ENCODE measurements at regions not wholly inside any gene's neighbourhood (a gene's known extent, or its start where the extent isn't known, plus 50 kb on each side); places are given as distances from the start of the nearest gene placed in this dataset.

DNA sequence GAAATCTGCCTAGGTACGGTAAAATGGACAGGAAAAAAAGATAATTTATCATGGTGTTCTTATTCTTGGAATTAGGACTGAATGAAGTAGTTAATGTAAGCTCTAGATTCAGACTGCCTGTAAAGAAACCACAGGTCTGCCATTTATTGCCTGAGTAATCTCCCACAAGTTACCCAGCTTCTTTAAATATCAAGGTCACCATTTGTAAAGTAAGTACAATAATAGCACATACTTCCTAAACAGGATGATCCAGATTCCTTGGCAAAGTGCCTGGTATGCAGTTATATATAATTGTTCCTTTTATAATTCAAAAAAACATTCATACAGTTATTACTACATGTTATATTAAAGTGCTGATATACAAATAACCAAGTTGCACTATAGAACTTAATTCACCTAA is 368.6 kb downstream of the HNRNPD start:
- TF ChIP-seq POLR2AphosphoS5 (IDR thresholded peaks at IDR 0.05; ENCODE audit: low read depth, low read length) (no peak), TAF1 (IDR thresholded peaks at IDR 0.05; ENCODE audit: borderline replicate concordance, insufficient read depth, low read length) (no peak), SIN3A (IDR thresholded peaks at IDR 0.05; ENCODE audit: borderline replicate concordance, insufficient read depth, low read length) (no peak), FOXP2 (optimal IDR thresholded peaks at IDR 0.05; ENCODE audit: borderline replicate concordance, extremely low read depth, extremely low read length, insufficient read depth) (no peak)
- TF ChIP-seq, protein P1, sequence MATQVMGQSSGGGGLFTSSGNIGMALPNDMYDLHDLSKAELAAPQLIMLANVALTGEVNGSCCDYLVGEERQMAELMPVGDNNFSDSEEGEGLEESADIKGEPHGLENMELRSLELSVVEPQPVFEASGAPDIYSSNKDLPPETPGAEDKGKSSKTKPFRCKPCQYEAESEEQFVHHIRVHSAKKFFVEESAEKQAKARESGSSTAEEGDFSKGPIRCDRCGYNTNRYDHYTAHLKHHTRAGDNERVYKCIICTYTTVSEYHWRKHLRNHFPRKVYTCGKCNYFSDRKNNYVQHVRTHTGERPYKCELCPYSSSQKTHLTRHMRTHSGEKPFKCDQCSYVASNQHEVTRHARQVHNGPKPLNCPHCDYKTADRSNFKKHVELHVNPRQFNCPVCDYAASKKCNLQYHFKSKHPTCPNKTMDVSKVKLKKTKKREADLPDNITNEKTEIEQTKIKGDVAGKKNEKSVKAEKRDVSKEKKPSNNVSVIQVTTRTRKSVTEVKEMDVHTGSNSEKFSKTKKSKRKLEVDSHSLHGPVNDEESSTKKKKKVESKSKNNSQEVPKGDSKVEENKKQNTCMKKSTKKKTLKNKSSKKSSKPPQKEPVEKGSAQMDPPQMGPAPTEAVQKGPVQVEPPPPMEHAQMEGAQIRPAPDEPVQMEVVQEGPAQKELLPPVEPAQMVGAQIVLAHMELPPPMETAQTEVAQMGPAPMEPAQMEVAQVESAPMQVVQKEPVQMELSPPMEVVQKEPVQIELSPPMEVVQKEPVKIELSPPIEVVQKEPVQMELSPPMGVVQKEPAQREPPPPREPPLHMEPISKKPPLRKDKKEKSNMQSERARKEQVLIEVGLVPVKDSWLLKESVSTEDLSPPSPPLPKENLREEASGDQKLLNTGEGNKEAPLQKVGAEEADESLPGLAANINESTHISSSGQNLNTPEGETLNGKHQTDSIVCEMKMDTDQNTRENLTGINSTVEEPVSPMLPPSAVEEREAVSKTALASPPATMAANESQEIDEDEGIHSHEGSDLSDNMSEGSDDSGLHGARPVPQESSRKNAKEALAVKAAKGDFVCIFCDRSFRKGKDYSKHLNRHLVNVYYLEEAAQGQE (IDR thresholded peaks at IDR 0.05; ENCODE audit: insufficient read depth in 1 of 2, low read depth in 2 of 2, low read length in 2 of 2) = no peak
